HG03108 (cell line): ENCODE measurements at regions not wholly inside any gene's neighbourhood (a gene's known extent, or its start where the extent isn't known, plus 50 kb on each side); places are given as distances from the start of the nearest gene placed in this dataset.
"Not testable (repeated sequence)": the region's sequence is repeated elsewhere in the genome, so short reads cannot be mapped to it uniquely, and the experiment has no call there.

ENCODE experiments used
- ATAC-seq: cut with Tn5 transposase; IDR thresholded peaks from one replicate; pipeline ENCODE4 v1.9.1; 2021; ENCODE audit warnings: moderate library complexity; ENCODE audit not compliant: unreplicated experiment

GRCh38 chr6:150495126-150495525 lies 104.6 kb upstream of the PLEKHG1 start:
- no peak for ATAC-seq

GRCh38 chr6:150496629-150497028 lies 103.1 kb upstream of the PLEKHG1 start:
- no peak for ATAC-seq

GRCh38 chr6:150499882-150500312 lies 99.8 kb upstream of the PLEKHG1 start:
- no peak for ATAC-seq

- ATAC-seq, result not testable (repeated sequence)
Observed at GRCh38 chr6:150500568-150500967, 99.1 kb upstream of the PLEKHG1 start.

GRCh38 chr6:150503041-150503440 lies 96.6 kb upstream of the PLEKHG1 start:
- no peak for ATAC-seq

- no peak for ATAC-seq
Observed at GRCh38 chr6:150503586-150504339, 95.9 kb upstream of the PLEKHG1 start.

- ATAC-seq, result not testable (repeated sequence)
Observed at GRCh38 chr6:150507361-150507760, 92.3 kb upstream of the PLEKHG1 start.

GRCh38 chr6:150510576-150510975 lies 89.1 kb upstream of the PLEKHG1 start:
- ATAC-seq, result no peak

GRCh38 chr6:150511313-150511712 lies 88.4 kb upstream of the PLEKHG1 start:
- ATAC-seq, result no peak

GRCh38 chr6:150514806-150515380 lies 84.8 kb upstream of the PLEKHG1 start:
- ATAC-seq, result no peak

GRCh38 chr6:150516199-150516598 lies 83.5 kb upstream of the PLEKHG1 start:
- ATAC-seq, result no peak

- no peak for ATAC-seq
Observed at GRCh38 chr6:150517175-150517574, 82.5 kb upstream of the PLEKHG1 start.

GRCh38 chr6:150521482-150521881 lies 78.2 kb upstream of the PLEKHG1 start:
- ATAC-seq, result no peak

- ATAC-seq, result not testable (repeated sequence)
Observed at GRCh38 chr6:150523216-150523615, 76.5 kb upstream of the PLEKHG1 start.

- no peak for ATAC-seq
Observed at GRCh38 chr6:150525300-150525699, 74.4 kb upstream of the PLEKHG1 start.

- ATAC-seq, result no peak
Observed at GRCh38 chr6:150527100-150527499, 72.6 kb upstream of the PLEKHG1 start.

- no peak for ATAC-seq
Observed at GRCh38 chr6:150528648-150529285, 70.9 kb upstream of the PLEKHG1 start.

- no peak for ATAC-seq
Observed at GRCh38 chr6:150529646-150530045, 70.0 kb upstream of the PLEKHG1 start.

GRCh38 chr6:150531957-150532356 lies 67.7 kb upstream of the PLEKHG1 start:
- ATAC-seq, result no peak

- no peak for ATAC-seq
Observed at GRCh38 chr6:150534553-150534952, 65.1 kb upstream of the PLEKHG1 start.

- ATAC-seq, result no peak
Observed at GRCh38 chr6:150535151-150535804, 64.4 kb upstream of the PLEKHG1 start.

- ATAC-seq, result no peak
Observed at GRCh38 chr6:150535818-150536220, 63.9 kb upstream of the PLEKHG1 start.
